ENCODE measurements at regions not wholly inside any gene's neighbourhood (a gene's known extent, or its start where the extent isn't known, plus 50 kb on each side); places are given as distances from the start of the nearest gene placed in this dataset.

- no peak overlapping the region for H3K4me3 ChIP-seq (ENCODE audit: low read depth, low read length, poor library complexity, severe bottlenecking)
- H3K27me3 ChIP-seq (replicated peaks; ENCODE audit: insufficient read depth, low read depth, low read length, poor library complexity): no peaks in the 10 kb centered on the region
- H3K36me3 ChIP-seq (ENCODE audit: insufficient read depth, low read length, poor library complexity, severe bottlenecking): no peaks in the 10 kb centered on the region
- BruUV-seq (replicated peaks): no TSS peak
- no peak for DNase-seq (ENCODE audit: low spot score)
- H3K4me1 ChIP-seq (ENCODE audit: insufficient read depth, low read length, poor library complexity, severe bottlenecking): no peaks in the 10 kb centered on the region
- ChIA-PET CTCF (no interaction called here), POLR2A (ENCODE audit: low non-redundant PET) (no interaction called here)
- H3K9me3 ChIP-seq (ENCODE audit: low read depth, low read length, poor library complexity, severe bottlenecking): no peaks in the 10 kb centered on the region
- intact Hi-C loops (cut with micrococcal nuclease; ENCODE audit: unreplicated experiment): no loop called here
- TF ChIP-seq CTCF (conservative IDR thresholded peaks at IDR 0.05; ENCODE audit: low read depth, low read length) (no peak), EZH2 (IDR thresholded peaks at IDR 0.05; ENCODE audit: borderline replicate concordance, low read depth, low read length, poor library complexity, severe bottlenecking) (no peak)
- H3K27ac ChIP-seq (ENCODE audit: low read depth, low read length, poor library complexity, severe bottlenecking): no peak overlapping the region
Measured at GRCh38 chr3:148004331-148004730, 595.2 kb downstream of the ZIC1 start.

- no peaks in the 10 kb centered on the region for H3K4me1 ChIP-seq (ENCODE audit: insufficient read depth, low read length, poor library complexity, severe bottlenecking)
- POLR2A ChIA-PET (ENCODE audit: low non-redundant PET): no interaction called here
- H3K27me3 ChIP-seq (replicated peaks; ENCODE audit: insufficient read depth, low read depth, low read length, poor library complexity): no peaks in the 10 kb centered on the region
- CTCF ChIA-PET: no interaction called here
- no peaks in the 10 kb centered on the region for H3K9me3 ChIP-seq (ENCODE audit: low read depth, low read length, poor library complexity, severe bottlenecking)
- H3K36me3 ChIP-seq (ENCODE audit: insufficient read depth, low read length, poor library complexity, severe bottlenecking): no peaks in the 10 kb centered on the region
- no peak overlapping the region for H3K27ac ChIP-seq (ENCODE audit: low read depth, low read length, poor library complexity, severe bottlenecking)
- no peak overlapping the region for H3K4me3 ChIP-seq (ENCODE audit: low read depth, low read length, poor library complexity, severe bottlenecking)
- TF ChIP-seq EZH2 (IDR thresholded peaks at IDR 0.05; ENCODE audit: borderline replicate concordance, low read depth, low read length, poor library complexity, severe bottlenecking): no peak
- TF ChIP-seq CTCF (conservative IDR thresholded peaks at IDR 0.05; ENCODE audit: low read depth, low read length): no peak
- intact Hi-C loops (cut with micrococcal nuclease; ENCODE audit: unreplicated experiment): no loop called here
- DNase-seq (ENCODE audit: low spot score): no peak
- BruUV-seq (replicated peaks): no TSS peak
Measured at GRCh38 chr3:148005456-148005855, 596.3 kb downstream of the ZIC1 start.

- no TSS peak for BruUV-seq (replicated peaks)
- no peaks in the 10 kb centered on the region for H3K4me1 ChIP-seq (ENCODE audit: insufficient read depth, low read length, poor library complexity, severe bottlenecking)
- H3K27ac ChIP-seq (ENCODE audit: low read depth, low read length, poor library complexity, severe bottlenecking): no peak overlapping the region
- H3K27me3 ChIP-seq (replicated peaks; ENCODE audit: insufficient read depth, low read depth, low read length, poor library complexity): no peaks in the 10 kb centered on the region
- no peak for TF ChIP-seq CTCF (conservative IDR thresholded peaks at IDR 0.05; ENCODE audit: low read depth, low read length)
- TF ChIP-seq EZH2 (IDR thresholded peaks at IDR 0.05; ENCODE audit: borderline replicate concordance, low read depth, low read length, poor library complexity, severe bottlenecking): no peak
- intact Hi-C loops (cut with micrococcal nuclease; ENCODE audit: unreplicated experiment): no loop called here
- H3K4me3 ChIP-seq (ENCODE audit: low read depth, low read length, poor library complexity, severe bottlenecking): no peak overlapping the region
- no peaks in the 10 kb centered on the region for H3K36me3 ChIP-seq (ENCODE audit: insufficient read depth, low read length, poor library complexity, severe bottlenecking)
- POLR2A ChIA-PET (ENCODE audit: low non-redundant PET): interaction anchor here (0.6 kb wide), 1 partner anchor 12 kb away, joined by 3 read pairs; no protein-coding TSS in a partner anchor
- CTCF ChIA-PET: no interaction called here
- DNase-seq (ENCODE audit: low spot score): peak; percentile 45
- H3K9me3 ChIP-seq (ENCODE audit: low read depth, low read length, poor library complexity, severe bottlenecking): no peaks in the 10 kb centered on the region
Measured at GRCh38 chr3:148006508-148006907, 597.3 kb downstream of the ZIC1 start.

Measured in A673 (cell line).